CD4-positive, alpha-beta T cell treated with Interleukin-21 for 1 hour (primary cell): ENCODE measurements at regions not wholly inside any gene's neighbourhood (a gene's known extent, or its start where the extent isn't known, plus 50 kb on each side); places are given as distances from the start of the nearest gene placed in this dataset.
"Not testable (repeated sequence)": the region's sequence is repeated elsewhere in the genome, so short reads cannot be mapped to it uniquely, and the experiment has no call there.

Source experiments
- DNase-seq: peaks from one replicate; pipeline ENCODE4 v3.0.0-alpha.2; 2020

DNA sequence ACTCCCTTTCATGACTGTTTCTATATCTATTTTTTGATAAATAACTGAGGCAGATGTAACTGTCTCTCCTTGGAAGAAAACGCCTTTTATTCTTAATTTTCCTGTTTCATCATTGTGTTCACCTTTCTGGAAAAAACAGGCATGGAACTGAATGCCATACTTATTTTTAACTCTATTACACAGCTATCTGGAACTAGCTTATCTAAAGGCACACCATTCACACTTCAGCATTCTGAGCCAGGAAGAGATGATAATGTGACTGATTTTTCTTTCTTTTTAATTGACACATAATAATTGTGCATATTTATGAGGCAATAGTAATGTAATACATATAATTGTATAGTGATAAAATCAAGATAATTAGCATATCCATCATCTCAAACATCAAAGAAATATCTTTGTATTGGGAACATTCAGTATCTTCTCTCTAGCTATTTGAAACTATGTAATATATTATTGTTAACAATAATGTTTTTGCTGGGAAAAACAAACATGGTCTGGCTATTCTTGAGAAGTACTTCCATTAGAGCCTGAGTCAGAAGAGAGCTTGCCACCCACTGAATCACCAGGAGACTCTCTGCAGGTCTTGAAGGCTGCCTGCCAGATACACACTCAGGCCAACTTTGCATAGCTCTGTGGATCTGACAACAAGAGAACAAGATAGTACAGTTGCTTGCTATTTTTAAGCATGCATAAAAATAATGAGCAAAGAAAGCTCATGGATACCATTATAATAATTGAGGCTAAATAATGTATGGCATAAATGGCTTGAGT is 501.0 kb upstream of the EDIL3 start:
- no peak for DNase-seq

- no peak for DNase-seq
Observed at GRCh38 chr5:84881737-84882136, 497.1 kb upstream of the EDIL3 start.

- no peak for DNase-seq
Observed at GRCh38 chr5:84874196-84874595, 489.5 kb upstream of the EDIL3 start.

GRCh38 chr5:84872768-84873167 is 488.1 kb upstream of the EDIL3 start:
- no peak for DNase-seq

GRCh38 chr5:84870369-84870768 is 485.7 kb upstream of the EDIL3 start:
- DNase-seq: no peak

- DNase-seq: no peak
Observed at GRCh38 chr5:84869675-84870074, 485.0 kb upstream of the EDIL3 start.

- DNase-seq: not testable (repeated sequence)
Observed at GRCh38 chr5:84863936-84864335, 479.3 kb upstream of the EDIL3 start.

- DNase-seq: no peak
Observed at GRCh38 chr5:84863020-84863419, 478.3 kb upstream of the EDIL3 start.

DNA sequence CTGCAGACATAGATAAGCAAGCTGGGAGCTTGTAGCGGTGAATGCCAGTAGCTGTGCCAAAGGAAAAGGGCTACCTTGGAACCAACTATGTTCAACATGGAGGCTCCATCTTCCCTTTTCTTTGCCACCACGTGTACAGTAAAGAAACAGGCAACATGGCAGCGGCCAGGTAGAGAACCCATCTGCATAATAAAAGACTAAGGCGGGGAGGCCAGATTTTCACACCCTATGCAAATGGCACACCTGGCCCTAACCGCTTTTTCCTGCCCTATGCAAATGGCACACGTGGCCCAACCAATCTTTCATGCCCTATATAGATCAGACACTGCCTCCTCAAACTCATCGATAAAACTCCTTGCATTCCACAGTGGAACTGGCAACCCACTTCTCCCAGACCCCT is 477.5 kb upstream of the EDIL3 start:
- no peak for DNase-seq

DNA sequence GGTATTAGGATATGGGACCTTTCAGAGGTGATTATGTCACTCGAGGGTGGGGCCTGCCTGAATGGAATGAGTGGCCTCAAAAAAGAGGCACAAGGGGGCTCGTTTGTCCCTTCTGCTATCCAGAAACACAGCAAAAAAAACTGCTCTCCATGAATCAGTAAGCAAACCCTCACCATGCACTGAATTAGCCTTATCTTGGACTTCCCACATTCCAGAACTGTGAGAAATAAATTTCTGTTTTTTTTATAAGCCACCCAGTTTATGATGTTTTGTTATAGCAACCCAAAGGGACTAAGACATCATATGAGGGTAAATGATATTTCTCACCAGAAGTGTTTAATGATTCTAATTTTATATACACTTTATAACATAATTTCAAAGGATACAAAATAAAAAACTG is 476.6 kb upstream of the EDIL3 start:
- no peak for DNase-seq

- no peak for DNase-seq
Observed at GRCh38 chr5:84859056-84859455, 474.4 kb upstream of the EDIL3 start.

GRCh38 chr5:84831701-84832100 is 447.0 kb upstream of the EDIL3 start:
- no peak for DNase-seq

DNA sequence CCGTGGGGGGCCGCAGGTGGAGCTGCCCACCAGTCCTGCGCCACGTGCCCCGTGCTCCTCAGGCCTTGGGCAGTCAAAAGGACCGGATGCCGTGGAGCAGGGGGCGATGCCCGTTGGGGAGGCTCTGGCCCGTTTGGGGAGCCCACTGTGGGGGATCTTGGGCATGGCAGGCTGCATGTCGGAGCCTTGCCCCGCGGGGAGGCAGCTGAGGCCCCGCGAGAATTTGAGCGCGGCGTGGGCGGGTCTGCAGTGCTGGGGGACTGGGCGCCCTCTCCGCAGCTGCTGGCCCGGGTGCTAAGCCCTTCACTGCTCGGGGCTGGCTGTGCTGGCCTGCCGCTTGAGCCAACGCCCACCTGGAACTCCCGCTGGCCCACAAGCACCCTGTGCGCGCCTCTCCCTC is 445.6 kb upstream of the EDIL3 start:
- no peak for DNase-seq

- DNase-seq: no peak
Observed at GRCh38 chr5:84825606-84826005, 440.9 kb upstream of the EDIL3 start.

DNA sequence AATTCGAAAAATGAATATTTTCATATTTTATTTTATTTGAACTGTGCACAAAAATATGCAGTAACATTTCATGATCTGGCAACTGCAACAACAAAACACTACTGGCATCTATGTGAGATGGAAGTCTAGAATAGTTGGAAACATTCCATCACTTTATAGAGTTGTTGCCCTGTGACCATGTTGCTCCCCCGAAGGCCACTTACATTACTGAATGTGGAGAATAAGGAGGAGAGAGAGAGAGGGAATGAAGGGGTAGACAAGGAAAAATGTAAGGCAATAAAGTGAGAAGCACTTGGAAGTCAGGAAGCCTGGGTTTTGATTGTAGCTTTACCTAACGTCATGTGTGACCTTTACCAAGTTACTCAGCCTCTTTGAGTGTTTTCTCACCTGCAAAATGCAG is 437.2 kb upstream of the EDIL3 start:
- no peak for DNase-seq

- no peak for DNase-seq
Observed at GRCh38 chr5:84817953-84818352, 433.3 kb upstream of the EDIL3 start.

- no peak for DNase-seq
Observed at GRCh38 chr5:84816746-84817547, 432.3 kb upstream of the EDIL3 start.

GRCh38 chr5:84816160-84816559 is 431.5 kb upstream of the EDIL3 start:
- no peak for DNase-seq

GRCh38 chr5:84805473-84805872 is 420.8 kb upstream of the EDIL3 start:
- no peak for DNase-seq

GRCh38 chr5:84796399-84796798 is 411.7 kb upstream of the EDIL3 start:
- DNase-seq: no peak

- DNase-seq: no peak
Observed at GRCh38 chr5:84794486-84795035, 409.9 kb upstream of the EDIL3 start.

GRCh38 chr5:84791730-84792129 is 407.1 kb upstream of the EDIL3 start:
- no peak for DNase-seq

DNA sequence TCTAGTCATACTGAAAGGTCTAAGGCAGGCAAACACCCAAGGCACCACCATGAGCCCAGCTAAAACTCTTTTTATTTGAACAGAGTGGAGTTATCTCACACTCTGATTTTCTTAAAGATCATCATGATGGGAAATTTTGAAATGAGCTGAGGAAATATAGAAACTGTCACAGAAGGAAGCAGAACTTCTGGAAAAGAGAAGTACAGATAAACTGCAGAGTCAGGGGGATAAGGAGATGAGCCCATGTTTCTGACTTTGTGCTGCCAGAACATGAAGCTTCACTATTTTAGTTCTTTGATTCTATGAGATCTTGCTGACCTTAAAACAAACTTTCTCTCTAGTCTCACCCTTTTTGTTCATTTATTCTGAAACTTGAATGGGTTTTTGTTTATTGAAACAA is 406.5 kb upstream of the EDIL3 start:
- no peak for DNase-seq

- no peak for DNase-seq
Observed at GRCh38 chr5:84790406-84790805, 405.7 kb upstream of the EDIL3 start.
